HG03095 (cell line): ENCODE measurements at regions not wholly inside any gene's neighbourhood (a gene's known extent, or its start where the extent isn't known, plus 50 kb on each side); places are given as distances from the start of the nearest gene placed in this dataset.

Experiments
- ATAC-seq: cut with Tn5 transposase; IDR thresholded peaks from one replicate; pipeline ENCODE4 v1.9.1; 2021; ENCODE audit warnings: moderate library complexity; ENCODE audit not compliant: unreplicated experiment

GRCh38 chr13:75913925-75914324 lies 277.8 kb downstream of the LMO7 start:
- ATAC-seq, result no peak

GRCh38 chr13:75910591-75910990 lies 274.5 kb downstream of the LMO7 start:
- no peak for ATAC-seq
